ENCODE measurements at regions not wholly inside any gene's neighbourhood (a gene's known extent, or its start where the extent isn't known, plus 50 kb on each side); places are given as distances from the start of the nearest gene placed in this dataset.

DNA sequence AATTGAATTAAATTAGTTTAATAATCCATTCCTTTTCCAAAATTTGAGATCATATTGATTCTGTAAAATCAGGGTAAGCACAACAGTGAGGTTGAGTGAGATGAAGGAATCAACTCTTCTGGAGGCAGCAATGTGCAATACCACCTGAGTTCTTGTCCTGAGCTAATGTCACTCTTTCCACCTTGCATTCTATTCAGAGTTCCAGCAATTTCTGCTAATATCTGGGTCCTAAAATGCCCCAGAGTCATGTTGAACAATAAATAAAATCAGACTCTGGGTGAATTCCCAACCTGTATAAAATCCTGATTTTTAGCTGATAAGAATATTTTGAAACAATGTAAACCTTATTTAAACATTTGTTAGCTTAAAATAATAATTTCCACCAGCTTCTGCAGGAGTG, 590.8 kb upstream of the ADGRB3 start:
- Mint-ChIP-seq H3K9me3 (ENCODE audit: insufficient read depth) (peaks cover 6% of the 10 kb centered on the region), H3K4me3 (no peak overlapping the region), H3K27me3 (ENCODE audit: low read depth) (no peaks in the 10 kb centered on the region), H3K36me3 (ENCODE audit: low read depth) (no peaks in the 10 kb centered on the region), H3K4me1 (ENCODE audit: low read depth) (no peaks in the 10 kb centered on the region), H3K27ac (no peak overlapping the region)
- ChIA-PET CTCF (no interaction called here), POLR2A (no interaction called here)
- no peak for ATAC-seq
- no peak for DNase-seq

DNA sequence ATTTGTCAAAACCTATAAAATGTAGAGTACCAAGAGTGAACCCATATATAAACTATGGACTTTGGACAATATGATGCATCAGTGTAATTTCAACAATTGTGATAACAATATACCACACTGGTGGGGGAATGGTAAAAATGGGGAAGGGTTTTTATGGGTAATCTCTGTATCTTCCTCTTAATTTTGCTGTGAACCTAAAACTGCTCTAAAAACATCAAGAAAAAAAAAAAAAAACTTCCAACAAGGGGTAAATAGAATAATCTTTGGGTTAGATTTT, 592.0 kb upstream of the ADGRB3 start:
- no peaks in the 10 kb centered on the region for H3K36me3 Mint-ChIP-seq (ENCODE audit: low read depth)
- ChIA-PET CTCF (no interaction called here), POLR2A (no interaction called here)
- H3K4me3 Mint-ChIP-seq = no peak overlapping the region
- ATAC-seq = no peak
- peaks cover 6% of the 10 kb centered on the region for H3K9me3 Mint-ChIP-seq (ENCODE audit: insufficient read depth)
- no peak overlapping the region for H3K27ac Mint-ChIP-seq
- DNase-seq = no peak
- no peaks in the 10 kb centered on the region for H3K4me1 Mint-ChIP-seq (ENCODE audit: low read depth)
- H3K27me3 Mint-ChIP-seq (ENCODE audit: low read depth) = no peaks in the 10 kb centered on the region

DNA sequence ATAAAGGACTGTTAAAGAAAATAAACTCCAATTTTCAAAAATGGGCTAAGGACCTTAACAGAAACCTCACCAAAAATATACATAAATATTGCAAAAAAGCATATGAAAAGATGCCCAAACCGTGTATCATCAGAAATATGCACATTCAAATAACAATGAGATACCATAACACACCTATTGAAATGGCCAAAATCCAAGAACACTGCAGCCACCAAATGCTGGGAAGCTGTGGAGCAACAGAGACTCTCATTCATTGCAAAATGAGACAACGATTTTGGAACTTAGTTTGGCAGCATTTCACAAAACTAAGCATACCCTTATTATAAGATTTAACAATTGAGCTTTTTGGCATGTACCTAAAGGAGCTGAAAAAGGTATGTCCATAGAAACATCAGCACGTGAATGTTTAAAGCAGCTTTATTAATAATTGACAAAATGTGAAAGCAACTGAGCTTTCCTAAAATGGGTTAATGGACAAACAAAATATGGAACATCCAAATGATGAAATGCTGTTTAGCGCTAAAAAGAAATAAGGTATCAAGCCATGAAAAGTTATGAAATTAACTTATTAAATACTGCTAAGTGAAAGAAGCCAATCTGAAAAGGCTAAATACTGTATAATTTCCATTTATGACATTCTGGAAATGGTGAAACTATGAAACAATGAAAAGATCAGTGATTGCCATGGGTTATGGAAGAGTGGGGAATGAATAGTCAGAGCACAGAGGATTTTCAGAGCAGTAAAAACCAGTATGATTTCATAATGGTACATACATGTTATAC, 592.6 kb upstream of the ADGRB3 start:
- H3K27me3 Mint-ChIP-seq (ENCODE audit: low read depth) = no peaks in the 10 kb centered on the region
- ATAC-seq = no peak
- peaks cover 6% of the 10 kb centered on the region for H3K9me3 Mint-ChIP-seq (ENCODE audit: insufficient read depth)
- no peak overlapping the region for H3K4me3 Mint-ChIP-seq
- no peaks in the 10 kb centered on the region for H3K36me3 Mint-ChIP-seq (ENCODE audit: low read depth)
- POLR2A ChIA-PET = no interaction called here
- CTCF ChIA-PET = no interaction called here
- DNase-seq = no peak
- H3K27ac Mint-ChIP-seq = no peak overlapping the region
- H3K4me1 Mint-ChIP-seq (ENCODE audit: low read depth) = no peaks in the 10 kb centered on the region

DNA sequence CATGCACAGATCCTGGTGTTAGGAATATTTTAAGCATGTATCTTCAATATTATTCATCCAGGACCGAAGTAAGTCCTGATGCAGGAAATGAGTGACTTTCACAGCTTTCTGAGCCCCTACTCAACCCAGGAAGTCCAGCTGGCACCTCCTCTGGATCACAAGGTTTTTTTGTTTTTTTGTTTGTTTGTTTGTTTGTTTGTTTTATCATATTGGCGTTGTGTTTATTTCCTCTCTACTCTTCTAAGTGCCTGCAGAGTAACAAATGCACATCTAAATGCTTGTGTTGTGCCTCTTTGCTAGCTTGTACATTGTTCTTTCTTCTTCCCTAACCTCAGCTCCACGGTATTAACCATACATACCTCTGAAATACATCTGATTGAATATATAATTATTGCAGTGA, 594.3 kb upstream of the ADGRB3 start:
- H3K27ac Mint-ChIP-seq = no peak overlapping the region
- peaks cover 2% of the 10 kb centered on the region for H3K9me3 Mint-ChIP-seq (ENCODE audit: insufficient read depth)
- POLR2A ChIA-PET = no interaction called here

DNA sequence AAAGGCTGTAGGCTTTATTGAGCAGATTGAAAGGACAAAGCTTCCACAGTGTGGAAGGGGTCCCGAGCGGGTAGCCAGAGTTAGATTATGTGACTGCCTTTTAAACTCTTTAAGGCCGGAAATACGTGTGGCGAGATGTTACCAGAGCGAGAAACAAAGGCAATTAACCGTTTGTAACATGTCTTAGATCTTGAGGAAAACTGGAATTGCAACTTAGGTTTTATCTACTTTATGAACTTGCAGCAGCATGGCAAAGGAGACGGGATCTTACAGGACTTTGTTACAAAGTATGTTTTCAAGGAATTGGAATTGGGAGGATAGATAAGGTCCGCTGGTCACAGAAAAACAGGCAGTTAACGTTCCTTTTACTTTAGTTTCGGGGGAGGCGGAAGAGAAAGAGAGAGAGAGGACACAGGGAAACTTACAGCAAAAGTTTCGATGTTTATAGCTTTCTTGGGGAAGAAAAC, 594.7 kb upstream of the ADGRB3 start:
- Mint-ChIP-seq H3K4me3 (no peak overlapping the region), H3K36me3 (ENCODE audit: low read depth) (no peaks in the 10 kb centered on the region), H3K27me3 (ENCODE audit: low read depth) (no peaks in the 10 kb centered on the region), H3K4me1 (ENCODE audit: low read depth) (no peaks in the 10 kb centered on the region), H3K27ac (no peak overlapping the region), H3K9me3 (ENCODE audit: insufficient read depth) (no peaks in the 10 kb centered on the region)
- ChIA-PET CTCF (no interaction called here), POLR2A (no interaction called here)
- no peak for ATAC-seq
- no peak for DNase-seq

More for the DNA sequence above, 594.3 kb upstream of the ADGRB3 start:
- no peak for ATAC-seq
- no peak for DNase-seq
- CTCF ChIA-PET = no interaction called here
- no peaks in the 10 kb centered on the region for H3K27me3 Mint-ChIP-seq (ENCODE audit: low read depth)
- no peaks in the 10 kb centered on the region for H3K36me3 Mint-ChIP-seq (ENCODE audit: low read depth)
- H3K4me1 Mint-ChIP-seq (ENCODE audit: low read depth) = no peaks in the 10 kb centered on the region
- H3K4me3 Mint-ChIP-seq = no peak overlapping the region

DNA sequence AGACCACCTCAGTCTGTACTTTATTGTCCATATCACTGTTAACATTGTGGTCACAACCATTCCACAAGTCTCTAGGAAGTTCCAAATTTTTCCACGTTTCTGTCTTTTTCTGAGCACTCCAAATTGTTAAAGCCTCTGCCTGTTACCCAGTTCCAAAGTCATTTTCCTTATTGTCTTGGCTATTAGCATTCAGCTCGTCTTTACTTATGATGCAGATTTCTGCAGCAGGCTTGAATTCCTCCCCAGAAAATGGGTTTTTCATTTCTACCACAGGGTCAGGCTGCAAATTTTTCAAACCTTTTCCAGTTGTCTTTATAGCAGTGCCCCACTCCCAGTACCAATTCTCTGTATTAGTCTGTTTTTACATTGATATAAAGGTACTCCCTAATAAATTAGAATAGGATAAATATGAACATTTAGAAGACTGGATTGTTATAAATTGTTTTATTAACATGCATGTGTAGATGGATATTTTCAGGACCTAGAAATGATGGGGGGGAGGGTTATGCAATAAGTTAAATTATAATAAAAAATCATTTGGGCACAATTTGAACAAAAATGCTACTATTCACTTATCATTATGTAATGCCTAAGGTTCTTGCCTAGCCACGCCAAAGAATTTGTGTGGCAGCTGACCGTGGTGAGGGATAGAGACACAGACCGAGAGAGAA, 595.3 kb upstream of the ADGRB3 start:
- Mint-ChIP-seq H3K27ac (no peak overlapping the region), H3K36me3 (ENCODE audit: low read depth) (no peaks in the 10 kb centered on the region), H3K4me3 (no peak overlapping the region), H3K27me3 (ENCODE audit: low read depth) (no peaks in the 10 kb centered on the region), H3K4me1 (ENCODE audit: low read depth) (no peaks in the 10 kb centered on the region), H3K9me3 (ENCODE audit: insufficient read depth) (no peaks in the 10 kb centered on the region)
- no peak for DNase-seq
- ATAC-seq = no peak
- POLR2A ChIA-PET = no interaction called here
- CTCF ChIA-PET = no interaction called here

DNA sequence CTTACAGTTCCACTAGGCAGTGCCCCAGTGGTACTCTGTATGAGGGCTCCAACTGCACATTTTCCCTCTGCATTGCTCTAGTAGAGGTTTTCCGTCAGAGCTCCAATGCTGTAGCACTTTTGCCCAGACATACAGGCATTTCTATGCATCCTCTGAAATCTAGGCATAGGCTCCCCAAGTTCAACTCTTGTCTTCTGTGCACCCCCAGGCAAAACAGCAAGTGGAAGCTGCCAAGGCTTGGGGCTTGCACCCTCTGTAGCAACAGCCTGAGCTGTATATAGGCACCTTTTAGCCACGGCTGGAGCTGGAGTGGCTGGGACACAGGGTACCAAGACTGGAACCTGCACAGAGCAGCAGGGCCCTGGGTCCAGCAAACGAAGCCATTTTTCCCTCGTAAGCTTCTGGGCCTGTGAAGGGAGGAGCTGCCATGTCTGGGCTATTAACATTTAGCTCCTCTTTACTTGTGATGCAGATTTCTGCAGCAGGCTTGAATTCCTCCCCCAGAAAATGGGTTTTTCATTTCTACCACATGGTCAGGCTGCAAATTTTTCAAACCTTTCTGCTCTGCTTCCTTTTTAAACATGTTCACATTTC, 596.2 kb upstream of the ADGRB3 start:
- Mint-ChIP-seq H3K27ac (no peak overlapping the region), H3K36me3 (ENCODE audit: low read depth) (no peaks in the 10 kb centered on the region), H3K4me1 (ENCODE audit: low read depth) (no peaks in the 10 kb centered on the region), H3K9me3 (ENCODE audit: insufficient read depth) (no peaks in the 10 kb centered on the region), H3K4me3 (no peak overlapping the region), H3K27me3 (ENCODE audit: low read depth) (no peaks in the 10 kb centered on the region)
- DNase-seq (no peak), ATAC-seq (no peak)
- POLR2A ChIA-PET = no interaction called here
- CTCF ChIA-PET = no interaction called here

DNA sequence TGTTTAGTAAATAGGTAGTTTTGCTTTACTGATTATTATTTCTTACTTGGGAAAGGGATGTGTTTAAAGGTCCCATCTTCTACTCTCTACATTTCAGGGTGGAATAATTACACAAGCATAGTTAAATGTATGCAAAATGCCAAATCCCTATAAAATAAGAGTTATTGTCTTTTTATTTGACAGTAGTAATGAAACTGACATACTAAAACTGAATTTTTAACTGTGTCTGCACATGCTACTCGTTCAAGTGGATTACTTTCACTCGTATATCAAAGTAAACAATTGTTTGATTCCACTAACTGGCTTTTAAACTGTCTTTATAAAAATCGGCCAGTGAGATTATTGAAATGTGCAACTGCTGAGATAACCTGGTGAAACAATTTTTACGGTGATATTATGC, 602.9 kb upstream of the ADGRB3 start:
- no peaks in the 10 kb centered on the region for H3K36me3 Mint-ChIP-seq (ENCODE audit: low read depth)
- H3K27me3 Mint-ChIP-seq (ENCODE audit: low read depth) = no peaks in the 10 kb centered on the region
- ATAC-seq (no peak), DNase-seq (no peak)
- POLR2A ChIA-PET = no interaction called here
- CTCF ChIA-PET = no interaction called here
- no peak overlapping the region for H3K4me3 Mint-ChIP-seq
- peaks cover 4% of the 10 kb centered on the region for H3K9me3 Mint-ChIP-seq (ENCODE audit: insufficient read depth)
- H3K27ac Mint-ChIP-seq = no peak overlapping the region
- no peaks in the 10 kb centered on the region for H3K4me1 Mint-ChIP-seq (ENCODE audit: low read depth)

DNA sequence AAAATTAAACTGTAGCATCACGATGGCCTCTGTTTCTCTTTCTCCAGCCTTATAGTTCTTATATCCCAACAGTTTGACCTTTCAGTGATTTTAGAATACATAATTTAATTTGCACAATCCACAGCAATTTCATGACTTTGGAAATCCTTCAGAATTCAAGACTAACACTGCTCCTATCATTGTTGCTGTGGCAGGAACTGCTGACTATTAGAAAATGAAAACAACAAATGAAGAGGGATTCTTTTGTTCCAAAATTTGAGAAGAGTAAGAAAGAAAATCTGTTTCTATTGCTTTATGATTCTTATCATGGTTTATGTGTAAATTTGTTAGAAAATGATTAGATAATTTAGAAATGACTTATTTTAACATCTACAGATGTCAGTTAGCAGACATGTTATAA, 604.0 kb upstream of the ADGRB3 start:
- Mint-ChIP-seq H3K9me3 (ENCODE audit: insufficient read depth) (peaks cover 4% of the 10 kb centered on the region), H3K27ac (no peak overlapping the region), H3K27me3 (ENCODE audit: low read depth) (no peaks in the 10 kb centered on the region), H3K4me3 (no peak overlapping the region), H3K4me1 (ENCODE audit: low read depth) (no peaks in the 10 kb centered on the region), H3K36me3 (ENCODE audit: low read depth) (no peaks in the 10 kb centered on the region)
- POLR2A ChIA-PET = no interaction called here
- CTCF ChIA-PET = no interaction called here
- ATAC-seq = no peak
- no peak for DNase-seq

DNA sequence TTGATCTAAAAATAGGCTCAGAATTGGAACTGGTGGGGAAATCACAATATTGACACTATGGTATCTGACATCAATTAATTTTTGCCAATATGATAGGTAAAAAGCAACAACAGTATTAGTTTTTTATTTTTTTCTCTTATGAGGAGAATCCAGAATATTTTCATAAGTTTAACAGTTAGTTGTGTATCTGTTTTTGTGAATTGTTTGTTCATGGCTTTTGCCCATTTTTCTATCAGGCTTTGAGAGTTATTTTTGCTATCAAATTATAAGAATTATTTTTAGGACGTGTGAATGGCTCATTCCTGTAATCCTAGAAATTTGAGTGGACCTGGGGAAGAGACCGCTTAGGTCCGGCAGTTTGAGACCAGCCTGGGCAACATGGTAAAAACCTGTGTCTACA, 608.6 kb upstream of the ADGRB3 start:
- Mint-ChIP-seq H3K27me3 (ENCODE audit: low read depth) (no peaks in the 10 kb centered on the region), H3K9me3 (ENCODE audit: insufficient read depth) (peaks cover 12% of the 10 kb centered on the region), H3K4me1 (ENCODE audit: low read depth) (no peaks in the 10 kb centered on the region), H3K27ac (no peak overlapping the region), H3K36me3 (ENCODE audit: low read depth) (no peaks in the 10 kb centered on the region), H3K4me3 (no peak overlapping the region)
- POLR2A ChIA-PET = no interaction called here
- no peak for DNase-seq
- ATAC-seq = no peak
- CTCF ChIA-PET = no interaction called here

DNA sequence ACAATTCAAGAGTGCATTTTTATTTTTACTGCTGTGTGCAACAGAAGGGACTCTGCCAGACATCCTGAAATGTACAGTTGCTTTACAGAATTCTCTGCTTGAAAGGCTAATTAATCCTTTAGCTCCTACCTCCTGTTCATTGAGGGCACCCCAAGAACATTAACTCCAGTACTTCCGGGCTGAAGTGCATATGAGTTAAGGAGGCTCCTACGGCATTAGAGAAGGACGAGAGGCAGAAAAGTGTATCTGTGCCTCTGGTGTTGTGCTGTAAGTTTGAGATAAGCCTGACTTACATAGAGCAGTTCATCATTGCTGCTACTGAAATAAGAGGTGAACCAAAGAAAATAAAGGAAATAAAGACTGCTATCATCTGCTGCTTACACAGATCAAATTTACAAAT, 609.3 kb upstream of the ADGRB3 start:
- peaks cover 8% of the 10 kb centered on the region for H3K9me3 Mint-ChIP-seq (ENCODE audit: insufficient read depth)
- no peaks in the 10 kb centered on the region for H3K27me3 Mint-ChIP-seq (ENCODE audit: low read depth)
- H3K27ac Mint-ChIP-seq = no peak overlapping the region
- ChIA-PET CTCF (no interaction called here), POLR2A (no interaction called here)
- H3K36me3 Mint-ChIP-seq (ENCODE audit: low read depth) = no peaks in the 10 kb centered on the region
- no peaks in the 10 kb centered on the region for H3K4me1 Mint-ChIP-seq (ENCODE audit: low read depth)
- no peak overlapping the region for H3K4me3 Mint-ChIP-seq
- ATAC-seq = no peak
- no peak for DNase-seq

DNA sequence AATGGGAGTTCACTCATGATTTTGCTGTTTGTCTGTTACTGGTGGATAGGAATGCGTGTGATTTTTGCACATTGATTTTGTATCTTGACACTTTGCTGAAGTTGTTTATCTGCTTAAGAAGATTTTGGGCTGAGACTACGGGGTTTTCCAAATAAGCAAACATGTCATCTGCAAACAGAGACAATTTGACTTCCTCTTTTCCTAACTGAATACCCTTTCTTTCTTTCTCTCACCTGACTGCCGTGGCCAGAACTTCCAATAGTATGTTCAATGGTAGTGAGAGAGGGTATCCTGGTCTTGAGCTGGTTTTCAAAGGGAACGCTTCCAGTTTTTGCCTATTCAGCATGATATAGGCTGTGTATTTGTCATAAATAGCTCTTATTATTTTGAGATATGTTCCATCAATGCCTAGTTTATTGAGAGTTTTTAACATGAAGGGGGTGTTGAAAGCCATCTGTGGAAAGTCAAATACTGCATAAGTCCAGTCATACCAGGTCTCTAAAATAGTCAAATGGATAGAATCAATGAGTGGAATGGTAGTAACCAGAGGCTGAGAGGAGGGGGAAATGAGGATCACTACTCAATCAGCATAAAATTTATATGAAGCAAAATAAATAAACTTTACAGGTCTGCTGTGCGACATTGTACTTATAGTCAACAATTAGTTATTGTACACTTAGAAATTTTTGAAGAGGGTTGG, 610.4 kb upstream of the ADGRB3 start:
- H3K9me3 Mint-ChIP-seq (ENCODE audit: insufficient read depth) = peaks cover 8% of the 10 kb centered on the region
- ChIA-PET CTCF (no interaction called here), POLR2A (no interaction called here)
- H3K27ac Mint-ChIP-seq = no peak overlapping the region
- H3K4me1 Mint-ChIP-seq (ENCODE audit: low read depth) = no peaks in the 10 kb centered on the region
- H3K36me3 Mint-ChIP-seq (ENCODE audit: low read depth) = no peaks in the 10 kb centered on the region
- no peaks in the 10 kb centered on the region for H3K27me3 Mint-ChIP-seq (ENCODE audit: low read depth)
- no peak for ATAC-seq
- DNase-seq = no peak
- H3K4me3 Mint-ChIP-seq = no peak overlapping the region
